Immature natural killer cell (primary cell): ENCODE measurements at regions not wholly inside any gene's neighbourhood (a gene's known extent, or its start where the extent isn't known, plus 50 kb on each side); places are given as distances from the start of the nearest gene placed in this dataset.

Source experiments
- DNase-seq, 3 donors: peaks; one replicate each; pipeline ENCODE4 v3.0.0; 2022; ENCODE audit warnings: mixed read lengths in 1 of 3
- H3K27ac Mint-ChIP-seq, 6 donors: one replicate each; pipeline ENCODE4 v1.8.0; 2020; ENCODE audit warnings: mixed read lengths in 6 of 6, mild to moderate bottlenecking in 5 of 6, inconsistent platforms in 4 of 6, moderate library complexity in 3 of 6
- H3K27me3 Mint-ChIP-seq, 3 donors: one replicate each; pipeline ENCODE4 v1.8.0; 2020 to 2021; ENCODE audit warnings: low read depth in 3 of 3, mild to moderate bottlenecking in 3 of 3, mixed read lengths in 3 of 3, moderate library complexity in 3 of 3, inconsistent platforms in 1 of 3
- H3K36me3 Mint-ChIP-seq, 3 donors: one replicate each; pipeline ENCODE4 v1.8.0; 2020; ENCODE audit warnings: mixed read lengths in 3 of 3, inconsistent platforms in 2 of 3, mild to moderate bottlenecking in 2 of 3
- H3K4me1 Mint-ChIP-seq, 2 donors: one replicate each; pipeline ENCODE4 v1.8.0; 2020; ENCODE audit warnings: inconsistent platforms in 2 of 2, mild to moderate bottlenecking in 2 of 2, mixed read lengths in 2 of 2, moderate library complexity in 1 of 2
- H3K4me3 Mint-ChIP-seq, 5 donors: one replicate each; pipeline ENCODE4 v1.8.0; 2020; ENCODE audit warnings: mild to moderate bottlenecking in 5 of 5, mixed read lengths in 5 of 5, inconsistent platforms in 3 of 5, moderate library complexity in 3 of 5
- H3K9me3 Mint-ChIP-seq, 6 donors: one replicate each; pipeline ENCODE4 v1.8.0; 2020; ENCODE audit warnings: mild to moderate bottlenecking in 6 of 6, mixed read lengths in 6 of 6, inconsistent platforms in 4 of 6, moderate library complexity in 3 of 6

GRCh38 chr13:22086597-22087330 is 415.9 kb downstream of the FGF9 start:
- Mint-ChIP-seq H3K36me3 (peaks cover 0 to 5% (median 0%) of the 10 kb centered on the region in 3 donors), H3K4me3 (no peak overlapping the region), H3K4me1 (peaks cover 6 to 9% of the 10 kb centered on the region in 2 donors), H3K9me3 (peaks cover 0 to 3% (median 0%) of the 10 kb centered on the region in 6 donors), H3K27me3 (peaks cover 0 to 5% (median 0%) of the 10 kb centered on the region in 3 donors), H3K27ac (peak overlapping the region in 1 of 6 donors; percentile 41)
- DNase-seq = no peak

- H3K27ac Mint-ChIP-seq = no peak overlapping the region
- no peaks in the 10 kb centered on the region for H3K4me1 Mint-ChIP-seq
- no peak overlapping the region for H3K4me3 Mint-ChIP-seq
- no peak for DNase-seq
- H3K27me3 Mint-ChIP-seq = peaks cover 0 to 2% (median 2%) of the 10 kb centered on the region in 3 donors
- peaks cover 0 to 5% (median 0%) of the 10 kb centered on the region in 3 donors for H3K36me3 Mint-ChIP-seq
- H3K9me3 Mint-ChIP-seq = peaks cover 0 to 2% (median 0%) of the 10 kb centered on the region in 6 donors
Measured at GRCh38 chr13:22090106-22090505, 419.2 kb downstream of the FGF9 start.

GRCh38 chr13:22091222-22091970 is 420.5 kb downstream of the FGF9 start:
- peaks cover 0 to 5% (median 0%) of the 10 kb centered on the region in 3 donors for H3K36me3 Mint-ChIP-seq
- no peaks in the 10 kb centered on the region for H3K9me3 Mint-ChIP-seq
- peaks cover 0 to 2% (median 2%) of the 10 kb centered on the region in 3 donors for H3K27me3 Mint-ChIP-seq
- H3K27ac Mint-ChIP-seq = no peak overlapping the region
- no peak overlapping the region for H3K4me3 Mint-ChIP-seq
- DNase-seq = no peak
- H3K4me1 Mint-ChIP-seq = no peaks in the 10 kb centered on the region

- H3K36me3 Mint-ChIP-seq = peaks cover 0 to 8% (median 0%) of the 10 kb centered on the region in 3 donors
- no peak overlapping the region for H3K4me3 Mint-ChIP-seq
- no peaks in the 10 kb centered on the region for H3K9me3 Mint-ChIP-seq
- no peak for DNase-seq
- no peak overlapping the region for H3K27ac Mint-ChIP-seq
- H3K27me3 Mint-ChIP-seq = peaks cover 0 to 2% (median 2%) of the 10 kb centered on the region in 3 donors
- H3K4me1 Mint-ChIP-seq = no peaks in the 10 kb centered on the region
Measured at GRCh38 chr13:22091971-22092300, 421.1 kb downstream of the FGF9 start.

GRCh38 chr13:22092791-22093560 is 422.1 kb downstream of the FGF9 start:
- peaks cover 0 to 2% (median 2%) of the 10 kb centered on the region in 3 donors for H3K27me3 Mint-ChIP-seq

GRCh38 chr13:22095794-22096193 is 424.9 kb downstream of the FGF9 start:
- H3K27ac Mint-ChIP-seq = no peak overlapping the region

More at GRCh38 chr13:22092791-22093560, 422.1 kb downstream of the FGF9 start:
- DNase-seq = no peak
- no peak overlapping the region for H3K4me3 Mint-ChIP-seq
- H3K36me3 Mint-ChIP-seq = peaks cover 0 to 6% (median 0%) of the 10 kb centered on the region in 3 donors
- no peaks in the 10 kb centered on the region for H3K9me3 Mint-ChIP-seq
- H3K4me1 Mint-ChIP-seq = no peaks in the 10 kb centered on the region
- no peak overlapping the region for H3K27ac Mint-ChIP-seq

GRCh38 chr13:22099585-22099984 is 428.7 kb downstream of the FGF9 start:
- H3K9me3 Mint-ChIP-seq = peaks cover 0 to 2% (median 0%) of the 10 kb centered on the region in 6 donors
- peaks cover 0 to 4% (median 0%) of the 10 kb centered on the region in 3 donors for H3K36me3 Mint-ChIP-seq
- no peak for DNase-seq
- no peak overlapping the region for H3K4me3 Mint-ChIP-seq
- no peak overlapping the region for H3K27ac Mint-ChIP-seq
- H3K27me3 Mint-ChIP-seq = peaks cover 0 to 1% (median 0%) of the 10 kb centered on the region in 3 donors
- no peaks in the 10 kb centered on the region for H3K4me1 Mint-ChIP-seq

More at GRCh38 chr13:22095794-22096193, 424.9 kb downstream of the FGF9 start:
- peaks cover 0 to 2% (median 0%) of the 10 kb centered on the region in 6 donors for H3K9me3 Mint-ChIP-seq
- no peaks in the 10 kb centered on the region for H3K4me1 Mint-ChIP-seq
- H3K27me3 Mint-ChIP-seq = peaks cover 0 to 2% (median 0%) of the 10 kb centered on the region in 3 donors
- peaks cover 0 to 4% (median 0%) of the 10 kb centered on the region in 3 donors for H3K36me3 Mint-ChIP-seq
- no peak for DNase-seq
- no peak overlapping the region for H3K4me3 Mint-ChIP-seq

- H3K4me3 Mint-ChIP-seq = no peak overlapping the region
- no peaks in the 10 kb centered on the region for H3K36me3 Mint-ChIP-seq
- DNase-seq = no peak
- H3K9me3 Mint-ChIP-seq = peaks cover 0 to 2% (median 0%) of the 10 kb centered on the region in 6 donors
- H3K4me1 Mint-ChIP-seq = peaks cover 7 to 8% of the 10 kb centered on the region in 2 donors
- peaks cover 0 to 4% (median 2%) of the 10 kb centered on the region in 3 donors for H3K27me3 Mint-ChIP-seq
- no peak overlapping the region for H3K27ac Mint-ChIP-seq
Measured at GRCh38 chr13:22102271-22102670, 431.4 kb downstream of the FGF9 start.

GRCh38 chr13:22103046-22104027 is 432.5 kb downstream of the FGF9 start:
- DNase-seq = no peak
- H3K36me3 Mint-ChIP-seq = no peaks in the 10 kb centered on the region

GRCh38 chr13:22106058-22106457 is 435.2 kb downstream of the FGF9 start:
- Mint-ChIP-seq H3K27me3 (peaks cover 0 to 4% (median 4%) of the 10 kb centered on the region in 3 donors), H3K27ac (no peak overlapping the region), H3K4me1 (peaks cover 17% of the 10 kb centered on the region in 2 donors), H3K4me3 (no peak overlapping the region), H3K9me3 (no peaks in the 10 kb centered on the region), H3K36me3 (no peaks in the 10 kb centered on the region)
- DNase-seq = no peak

More at GRCh38 chr13:22103046-22104027, 432.5 kb downstream of the FGF9 start:
- H3K27me3 Mint-ChIP-seq = peaks cover 0 to 4% (median 2%) of the 10 kb centered on the region in 3 donors
- no peak overlapping the region for H3K27ac Mint-ChIP-seq
- peaks cover 17% of the 10 kb centered on the region in 2 donors for H3K4me1 Mint-ChIP-seq
- H3K4me3 Mint-ChIP-seq = no peak overlapping the region
- peaks cover 0 to 2% (median 0%) of the 10 kb centered on the region in 6 donors for H3K9me3 Mint-ChIP-seq

- Mint-ChIP-seq H3K27ac (peak overlapping the region in 2 of 6 donors; percentile 13 to 25), H3K9me3 (no peaks in the 10 kb centered on the region), H3K4me3 (no peak overlapping the region), H3K4me1 (peaks cover 17% of the 10 kb centered on the region in 2 donors), H3K36me3 (no peaks in the 10 kb centered on the region), H3K27me3 (peaks cover 0 to 4% (median 4%) of the 10 kb centered on the region in 3 donors)
- DNase-seq = no peak
Measured at GRCh38 chr13:22107549-22107948, 436.7 kb downstream of the FGF9 start.

GRCh38 chr13:22108283-22108942 is 437.5 kb downstream of the FGF9 start:
- peaks cover 0 to 4% (median 4%) of the 10 kb centered on the region in 3 donors for H3K27me3 Mint-ChIP-seq
- H3K4me3 Mint-ChIP-seq = no peak overlapping the region
- no peaks in the 10 kb centered on the region for H3K36me3 Mint-ChIP-seq
- no peak for DNase-seq
- H3K27ac Mint-ChIP-seq = no peak overlapping the region
- H3K4me1 Mint-ChIP-seq = peaks cover 18 to 21% of the 10 kb centered on the region in 2 donors
- H3K9me3 Mint-ChIP-seq = no peaks in the 10 kb centered on the region
